Psoas muscle (tissue), 7 donors: ENCODE measurements at regions not wholly inside any gene's neighbourhood (a gene's known extent, or its start where the extent isn't known, plus 50 kb on each side); places are given as distances from the start of the nearest gene placed in this dataset.

Experiments used
- ATAC-seq, 4 donors: fragments of 200-7000 bp; cut with Tn5 transposase; one replicate each; pipeline ENCODE4 v1.9.1; 2020; ENCODE audit warnings: moderate library complexity in 3 of 4, mild to moderate bottlenecking in 2 of 4
- DNase-seq, 2 donors: peaks; one replicate each; pipeline ENCODE4 v3.0.0-alpha.2; 2020
- H3K27ac ChIP-seq: fragments of 200-600 bp; one replicate; pipeline ENCODE4 v1.8.0; 2022
- H3K27me3 ChIP-seq, 3 donors: fragments of 200-600 bp in 1 of 3; one replicate each; pipeline versions ENCODE4 v1.6.1 to v1.8.0; 2013 to 2022; ENCODE audit warnings: low read length in 2 of 3, mild to moderate bottlenecking in 2 of 3, moderate library complexity in 1 of 3; ENCODE audit not compliant: insufficient read depth in 3 of 3
- H3K36me3 ChIP-seq, 2 donors: fragments of 200-600 bp in 1 of 2; one replicate each; pipeline versions ENCODE4 v1.6.1 to v1.8.0; 2013 to 2022; ENCODE audit warnings: low read depth in 1 of 2, mild to moderate bottlenecking in 1 of 2, moderate library complexity in 1 of 2; ENCODE audit not compliant: insufficient read depth in 1 of 2
- H3K4me1 ChIP-seq: fragments of 200-600 bp; one replicate; pipeline ENCODE4 v1.8.0; 2022
- H3K4me3 ChIP-seq: fragments of 200-600 bp; one replicate; pipeline ENCODE4 v1.8.0; 2022; ENCODE audit warnings: mild to moderate bottlenecking
- H3K9me3 ChIP-seq: fragments of 200-600 bp; one replicate; pipeline ENCODE4 v1.8.0; 2022
- WGBS, 3 donors: extraction: QIAGEN DNeasy Blood & Tissue Kit; methylation state at CpG; one replicate each; pipeline versions ENCODE4 v1.1.6 to v1.1.7; 2013; 5-methylcytosine and 5-hydroxymethylcytosine counted together
- intact Hi-C, 2 donors: fragments of 100-400 bp; cut with DNase I; formaldehyde crosslinking; loops; one replicate each; pipeline versions ENCODE4 v1.11.0 to v1.14.2; 2022
- TF ChIP-seq, protein P1 (sequence below): fragments of 200-600 bp; IDR thresholded peaks from one replicate; pipeline ENCODE4 v1.8.0; 2022; ENCODE audit warnings: antibody characterized with exemption
- donor health status: healthy with polysubstance abuse.
- donor health status: DM: no; HTN: no; CAD: no; lungs with moderate emphysema.
- donor health status: Bipolar disorder and iron deficiency.
- donor health status: healthy.
- donor health status: DM: yes; HTN: yes; CAD: no.
- donor health status: DM: no; HTN: no; CAD: no.
- donor health status: DM: yes; HTN: yes; CAD: no.

- H3K9me3 ChIP-seq, result peaks cover 7% of the 10 kb centered on the region
- H3K27ac ChIP-seq, result no peak overlapping the region
- TF ChIP-seq, protein P1, sequence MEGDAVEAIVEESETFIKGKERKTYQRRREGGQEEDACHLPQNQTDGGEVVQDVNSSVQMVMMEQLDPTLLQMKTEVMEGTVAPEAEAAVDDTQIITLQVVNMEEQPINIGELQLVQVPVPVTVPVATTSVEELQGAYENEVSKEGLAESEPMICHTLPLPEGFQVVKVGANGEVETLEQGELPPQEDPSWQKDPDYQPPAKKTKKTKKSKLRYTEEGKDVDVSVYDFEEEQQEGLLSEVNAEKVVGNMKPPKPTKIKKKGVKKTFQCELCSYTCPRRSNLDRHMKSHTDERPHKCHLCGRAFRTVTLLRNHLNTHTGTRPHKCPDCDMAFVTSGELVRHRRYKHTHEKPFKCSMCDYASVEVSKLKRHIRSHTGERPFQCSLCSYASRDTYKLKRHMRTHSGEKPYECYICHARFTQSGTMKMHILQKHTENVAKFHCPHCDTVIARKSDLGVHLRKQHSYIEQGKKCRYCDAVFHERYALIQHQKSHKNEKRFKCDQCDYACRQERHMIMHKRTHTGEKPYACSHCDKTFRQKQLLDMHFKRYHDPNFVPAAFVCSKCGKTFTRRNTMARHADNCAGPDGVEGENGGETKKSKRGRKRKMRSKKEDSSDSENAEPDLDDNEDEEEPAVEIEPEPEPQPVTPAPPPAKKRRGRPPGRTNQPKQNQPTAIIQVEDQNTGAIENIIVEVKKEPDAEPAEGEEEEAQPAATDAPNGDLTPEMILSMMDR, result no peak
- WGBS, 3 donors, result 69 to 100% (median 98%) methylated on average over 1 of the region's 1 CpG
- no peaks in the 10 kb centered on the region for H3K4me1 ChIP-seq
- no peaks in the 10 kb centered on the region for H3K36me3 ChIP-seq
- DNase-seq (no peak), ATAC-seq (no peak)
- no peak overlapping the region for H3K4me3 ChIP-seq
- H3K27me3 ChIP-seq, result no peaks in the 10 kb centered on the region
- intact Hi-C loops, result no loop called here
Observed at GRCh38 chr5:40084614-40085013, 595.1 kb upstream of the PTGER4 start.

DNA sequence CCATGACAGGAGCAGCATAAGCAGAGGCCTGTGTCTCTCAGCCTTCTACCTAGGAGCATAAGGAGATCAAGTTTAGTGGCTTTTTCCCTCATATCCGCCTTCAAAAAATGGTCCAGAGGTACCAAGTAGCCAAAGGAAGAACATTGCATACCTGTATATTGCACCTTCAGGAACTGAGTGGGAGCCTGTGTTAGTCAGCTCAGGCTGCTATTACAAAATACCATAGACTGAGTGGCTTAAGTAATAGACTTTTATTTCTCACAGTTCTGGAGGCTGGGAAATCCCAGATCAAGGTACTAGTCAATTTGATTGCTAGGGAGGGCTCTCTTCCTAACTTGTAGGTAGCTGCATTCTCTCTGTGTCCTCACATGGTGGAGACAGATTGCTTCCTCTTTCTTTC is 597.4 kb upstream of the PTGER4 start:
- TF ChIP-seq, protein P1, result no peak
- Histone ChIP-seq H3K4me1 (no peaks in the 10 kb centered on the region), H3K27ac (no peak overlapping the region), H3K36me3 (no peaks in the 10 kb centered on the region), H3K4me3 (no peak overlapping the region), H3K27me3 (no peaks in the 10 kb centered on the region), H3K9me3 (peaks cover 3% of the 10 kb centered on the region)
- 0% methylated on average over 1 of the region's 1 CpG for WGBS, 3 donors
- DNase-seq (no peak), ATAC-seq (no peak)
- intact Hi-C loops, result no loop called here

DNA sequence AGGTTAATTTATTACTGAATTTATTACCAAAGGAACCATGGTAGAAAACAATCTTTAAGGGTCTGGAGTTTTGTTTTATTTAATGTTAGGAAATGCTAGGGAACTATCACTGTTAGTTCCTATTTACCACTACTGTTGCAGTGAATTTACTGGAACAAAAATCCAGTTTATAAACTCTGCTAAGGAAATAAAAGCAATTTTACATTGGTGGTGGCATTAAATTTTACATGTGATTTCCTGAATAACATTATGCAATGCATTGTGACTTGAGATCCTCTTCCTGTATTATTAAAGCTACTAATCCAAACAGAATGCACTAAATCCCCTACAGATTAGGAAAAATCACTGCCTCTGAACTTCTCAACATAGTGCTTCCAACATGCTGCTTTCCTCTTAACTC is 599.5 kb upstream of the PTGER4 start:
- no peaks in the 10 kb centered on the region for H3K4me1 ChIP-seq
- DNase-seq (no peak), ATAC-seq (no peak)
- no peaks in the 10 kb centered on the region for H3K27me3 ChIP-seq
- no peak overlapping the region for H3K4me3 ChIP-seq
- TF ChIP-seq, protein P1, result no peak
- no peaks in the 10 kb centered on the region for H3K36me3 ChIP-seq
- H3K27ac ChIP-seq, result no peak overlapping the region
- intact Hi-C loops, result no loop called here
- H3K9me3 ChIP-seq, result no peaks in the 10 kb centered on the region

DNA sequence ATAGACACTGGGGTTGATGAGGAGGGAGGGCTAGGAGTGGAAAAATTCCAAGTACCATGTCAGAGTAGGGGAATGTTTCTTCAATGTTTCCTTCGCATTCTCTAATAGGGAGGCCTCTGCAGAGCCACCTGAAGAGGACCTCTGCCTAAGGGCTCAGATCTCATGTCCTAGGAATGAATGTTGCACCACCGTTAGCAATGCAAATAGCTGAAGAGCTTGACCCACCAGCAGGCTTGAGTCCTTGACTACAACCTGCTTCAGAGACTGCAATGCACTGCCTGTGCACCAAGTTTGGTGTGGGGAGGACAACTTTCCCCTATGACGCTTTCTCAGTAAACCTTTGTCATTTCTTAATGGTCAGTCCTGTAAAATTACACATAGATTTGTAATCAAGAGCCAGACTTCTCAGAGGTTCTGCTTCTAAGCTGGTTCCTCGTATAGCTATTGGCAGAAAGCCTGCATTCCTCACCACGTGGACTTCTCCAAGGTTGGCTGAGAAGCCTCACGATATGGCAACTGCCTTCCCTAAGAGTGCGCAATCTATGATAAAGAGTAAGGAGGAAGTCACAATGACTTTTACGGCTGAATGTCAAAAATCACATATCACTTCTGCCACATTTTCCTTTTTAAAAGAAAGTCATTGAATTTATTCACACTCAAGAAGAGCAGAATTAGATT is 600.7 kb upstream of the PTGER4 start:
- no peaks in the 10 kb centered on the region for H3K4me1 ChIP-seq
- H3K9me3 ChIP-seq, result no peaks in the 10 kb centered on the region
- no peaks in the 10 kb centered on the region for H3K36me3 ChIP-seq
- DNase-seq (no peak), ATAC-seq (no peak)
- TF ChIP-seq, protein P1, result no peak
- no peak overlapping the region for H3K27ac ChIP-seq
- 73 to 80% (median 76%) methylated on average over 8 of the region's 8 CpGs for WGBS, 3 donors
- no peak overlapping the region for H3K4me3 ChIP-seq
- intact Hi-C loops, result no loop called here
- H3K27me3 ChIP-seq, result no peaks in the 10 kb centered on the region

- DNase-seq (no peak), ATAC-seq (no peak)
- no peak overlapping the region for H3K4me3 ChIP-seq
- H3K27ac ChIP-seq, result no peak overlapping the region
- H3K27me3 ChIP-seq, result no peaks in the 10 kb centered on the region
- no peaks in the 10 kb centered on the region for H3K36me3 ChIP-seq
- 48 to 51% (median 51%) methylated on average over 1 of the region's 1 CpG for WGBS, 3 donors
- no peaks in the 10 kb centered on the region for H3K9me3 ChIP-seq
- no peaks in the 10 kb centered on the region for H3K4me1 ChIP-seq
- TF ChIP-seq, protein P1, result no peak
- intact Hi-C loops, result no loop called here
Observed at GRCh38 chr5:40074826-40075225, 604.9 kb upstream of the PTGER4 start.
